Sigmoid colon (tissue), 4 donors: ENCODE measurements at regions not wholly inside any gene's neighbourhood (a gene's known extent, or its start where the extent isn't known, plus 50 kb on each side); places are given as distances from the start of the nearest gene placed in this dataset.

ENCODE experiments used
- POLR2A ChIP-seq, 2 donors: fragments of 450-650 bp; IDR thresholded peaks; one replicate each; pipeline ENCODE4 v1.6.1; 2016; ENCODE audit warnings: antibody characterized with exemption in 2 of 2, mild to moderate bottlenecking in 2 of 2, moderate library complexity in 2 of 2
- POLR2AphosphoS5 ChIP-seq, 4 donors: sonication (generic); formaldehyde crosslinking; IDR thresholded peaks; one replicate each; pipeline ENCODE4 v1.6.1; 2017; ENCODE audit warnings: antibody characterized with exemption in 4 of 4
- TF ChIP-seq, protein P1 (sequence below), 4 experiments: fragments of 450-650 bp in 3 of 4; fragments of 200-600 bp in 1 of 4; IDR thresholded peaks; one replicate each; pipeline ENCODE4 v1.5.1; 2016 to 2019; ENCODE audit warnings: antibody characterized with exemption in 4 of 4, mild to moderate bottlenecking in 3 of 4, moderate library complexity in 2 of 4

DNA sequence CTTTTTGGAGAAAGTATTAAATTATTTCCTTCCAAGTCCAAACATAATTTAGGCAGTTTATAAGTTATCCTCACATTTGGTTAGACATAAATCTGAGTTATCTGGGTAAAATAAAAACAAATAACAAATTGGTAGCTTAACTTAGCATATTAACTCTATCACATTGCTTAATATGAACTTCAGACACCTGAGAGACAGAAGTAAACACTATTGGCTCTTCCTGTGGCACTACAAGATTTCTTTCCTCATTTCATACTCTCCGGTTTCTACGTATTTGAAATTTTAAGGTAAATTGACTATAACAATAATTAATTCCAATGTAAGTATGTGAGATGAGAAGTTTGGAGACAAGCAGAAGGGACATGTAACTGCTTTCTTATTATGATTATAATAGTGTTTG lies 106.8 kb downstream of the TRMT11 start:
- no peak for TF ChIP-seq POLR2A (IDR thresholded peaks at IDR 0.05)
- TF ChIP-seq, protein P1, sequence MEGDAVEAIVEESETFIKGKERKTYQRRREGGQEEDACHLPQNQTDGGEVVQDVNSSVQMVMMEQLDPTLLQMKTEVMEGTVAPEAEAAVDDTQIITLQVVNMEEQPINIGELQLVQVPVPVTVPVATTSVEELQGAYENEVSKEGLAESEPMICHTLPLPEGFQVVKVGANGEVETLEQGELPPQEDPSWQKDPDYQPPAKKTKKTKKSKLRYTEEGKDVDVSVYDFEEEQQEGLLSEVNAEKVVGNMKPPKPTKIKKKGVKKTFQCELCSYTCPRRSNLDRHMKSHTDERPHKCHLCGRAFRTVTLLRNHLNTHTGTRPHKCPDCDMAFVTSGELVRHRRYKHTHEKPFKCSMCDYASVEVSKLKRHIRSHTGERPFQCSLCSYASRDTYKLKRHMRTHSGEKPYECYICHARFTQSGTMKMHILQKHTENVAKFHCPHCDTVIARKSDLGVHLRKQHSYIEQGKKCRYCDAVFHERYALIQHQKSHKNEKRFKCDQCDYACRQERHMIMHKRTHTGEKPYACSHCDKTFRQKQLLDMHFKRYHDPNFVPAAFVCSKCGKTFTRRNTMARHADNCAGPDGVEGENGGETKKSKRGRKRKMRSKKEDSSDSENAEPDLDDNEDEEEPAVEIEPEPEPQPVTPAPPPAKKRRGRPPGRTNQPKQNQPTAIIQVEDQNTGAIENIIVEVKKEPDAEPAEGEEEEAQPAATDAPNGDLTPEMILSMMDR (IDR thresholded peaks at IDR 0.05), result no peak
- no peak for TF ChIP-seq POLR2AphosphoS5 (IDR thresholded peaks at IDR 0.05)
